A673 (cell line): ENCODE measurements at regions not wholly inside any gene's neighbourhood (a gene's known extent, or its start where the extent isn't known, plus 50 kb on each side); places are given as distances from the start of the nearest gene placed in this dataset.

Experiments
- BruUV-seq: library from RNA; stranded (reverse); fragments of 400-500 nt; replicated peaks from 2 replicates; lab custom pipeline; 2021; lab: Mats Ljungman, UMichigan
- CTCF ChIA-PET: fragments of 300-600 bp; sonication (Branson Sonifier 250); formaldehyde crosslinking; loops from one replicate; lab custom pipeline; 2022; ENCODE audit warnings: antibody characterized with exemption; lab: Charles Lee
- POLR2A ChIA-PET: fragments of 300-600 bp; sonication (Branson Sonifier 250); formaldehyde crosslinking; loops from one replicate; lab custom pipeline; 2022; ENCODE audit warnings: antibody characterized with exemption; ENCODE audit not compliant: low non-redundant PET; lab: Charles Lee
- DNase-seq: peaks from one replicate; pipeline ENCODE4 v3.0.0-alpha.2; 2015; ENCODE audit warnings: low spot score
- H3K27ac ChIP-seq: fragments of 200-600 bp; sonication (generic); 2 replicates; pipeline ENCODE4 v1.5.1; 2016; ENCODE audit warnings: mixed run types, low read depth, mild to moderate bottlenecking, mixed read lengths, antibody characterized with exemption, low read length; ENCODE audit not compliant: poor library complexity, severe bottlenecking
- H3K27me3 ChIP-seq: fragments of 200-600 bp; sonication (generic); replicated peaks from 2 replicates; pipeline ENCODE4 v1.6.1; 2017; ENCODE audit warnings: mixed run types, low read depth, mild to moderate bottlenecking, mixed read lengths, antibody characterized with exemption, low read length; ENCODE audit not compliant: insufficient read depth, poor library complexity
- H3K36me3 ChIP-seq: fragments of 200-600 bp; sonication (generic); 2 replicates; pipeline ENCODE4 v1.6.1; 2016; ENCODE audit warnings: mixed run types, mild to moderate bottlenecking, mixed read lengths, antibody characterized with exemption, low read length; ENCODE audit not compliant: insufficient read depth, poor library complexity, severe bottlenecking
- H3K4me1 ChIP-seq: fragments of 200-600 bp; sonication (generic); 2 replicates; pipeline ENCODE4 v1.6.1; 2017; ENCODE audit warnings: mixed run types, mild to moderate bottlenecking, mixed read lengths, antibody characterized with exemption, low read length; ENCODE audit not compliant: insufficient read depth, poor library complexity, severe bottlenecking
- H3K4me3 ChIP-seq: fragments of 200-600 bp; sonication (generic); 2 replicates; pipeline ENCODE4 v1.5.1; 2016; ENCODE audit warnings: low read depth, mixed run types, mild to moderate bottlenecking, mixed read lengths, low read length; ENCODE audit not compliant: poor library complexity, severe bottlenecking
- H3K9me3 ChIP-seq: fragments of 200-600 bp; sonication (generic); 2 replicates; pipeline ENCODE4 v1.6.1; 2016; ENCODE audit warnings: mixed run types, low read depth, mild to moderate bottlenecking, mixed read lengths, antibody characterized with exemption, low read length; ENCODE audit not compliant: poor library complexity, severe bottlenecking
- CTCF ChIP-seq: fragments of 300-800, 200-600 bp; sonication (generic); conservative IDR thresholded peaks from 2 replicates; pipeline ENCODE4 v1.5.1; 2017; ENCODE audit warnings: low read depth, mild to moderate bottlenecking, antibody characterized with exemption, low read length, moderate library complexity, mixed read lengths
- EZH2 ChIP-seq: fragments of 200-600 bp; sonication (generic); IDR thresholded peaks from 2 replicates; pipeline ENCODE4 v1.6.1; 2017; ENCODE audit warnings: borderline replicate concordance, low read depth, mild to moderate bottlenecking, mixed read lengths, antibody characterized with exemption, low read length; ENCODE audit not compliant: poor library complexity, severe bottlenecking
- intact Hi-C: fragments of 100-400 bp; cut with micrococcal nuclease; formaldehyde crosslinking; loops from one replicate; pipeline ENCODE4 v1.10.0; 2022; ENCODE audit not compliant: unreplicated experiment

GRCh38 chr9:90726215-90726614 is 75.4 kb upstream of the SYK start:
- TF ChIP-seq EZH2 (no peak), CTCF (no peak)
- Histone ChIP-seq H3K36me3 (no peaks in the 10 kb centered on the region), H3K27ac (no peak overlapping the region), H3K27me3 (no peaks in the 10 kb centered on the region), H3K9me3 (no peaks in the 10 kb centered on the region), H3K4me3 (no peak overlapping the region), H3K4me1 (no peaks in the 10 kb centered on the region)
- no peak for DNase-seq
- ChIA-PET CTCF (no interaction called here), POLR2A (no interaction called here)
- intact Hi-C loops: no loop called here
- BruUV-seq: no TSS peak

- no peaks in the 10 kb centered on the region for H3K36me3 ChIP-seq
- no peaks in the 10 kb centered on the region for H3K4me1 ChIP-seq
- no TSS peak for BruUV-seq
- H3K27ac ChIP-seq: no peak overlapping the region
- no peak overlapping the region for H3K4me3 ChIP-seq
- intact Hi-C loops: no loop called here
- no peak for TF ChIP-seq EZH2
- ChIA-PET CTCF (no interaction called here), POLR2A (no interaction called here)
- no peaks in the 10 kb centered on the region for H3K27me3 ChIP-seq
- DNase-seq: no peak
- no peaks in the 10 kb centered on the region for H3K9me3 ChIP-seq
These were observed 76.7 kb upstream of the SYK start for GRCh38 chr9:90724880-90725279.

GRCh38 chr9:90724112-90724511 is 77.5 kb upstream of the SYK start:
- no peak for DNase-seq
- H3K27ac ChIP-seq: no peak overlapping the region
- H3K4me1 ChIP-seq: no peaks in the 10 kb centered on the region
- ChIA-PET POLR2A (no interaction called here), CTCF (no interaction called here)
- no peak overlapping the region for H3K4me3 ChIP-seq
- TF ChIP-seq CTCF (no peak), EZH2 (no peak)
- intact Hi-C loops: no loop called here
- no peaks in the 10 kb centered on the region for H3K27me3 ChIP-seq
- no peaks in the 10 kb centered on the region for H3K9me3 ChIP-seq
- no TSS peak for BruUV-seq
- H3K36me3 ChIP-seq: no peaks in the 10 kb centered on the region

- intact Hi-C loops: no loop called here
- Histone ChIP-seq H3K9me3 (no peaks in the 10 kb centered on the region), H3K36me3 (no peaks in the 10 kb centered on the region), H3K27ac (no peak overlapping the region), H3K4me3 (no peak overlapping the region), H3K4me1 (no peaks in the 10 kb centered on the region), H3K27me3 (no peaks in the 10 kb centered on the region)
- ChIA-PET POLR2A (no interaction called here), CTCF (interaction anchor here (1.0 kb wide), 1 partner anchor 9 kb away, joined by 4 read pairs; no protein-coding TSS in a partner anchor)
- BruUV-seq: no TSS peak
- no peak for DNase-seq
- TF ChIP-seq CTCF (no peak), EZH2 (no peak)
These were observed 79.4 kb upstream of the DIRAS2 start for GRCh38 chr9:90722071-90722470.
